Stimulated activated CD4-positive, alpha-beta T cell treated with anti-CD3 and anti-CD28 coated beads, Interleukin-1b, Interleukin-23, amount 100 ng/mL, for 1 hour (primary cell): ENCODE measurements at regions not wholly inside any gene's neighbourhood (a gene's known extent, or its start where the extent isn't known, plus 50 kb on each side); places are given as distances from the start of the nearest gene placed in this dataset.

Experiments
- DNase-seq, 2 donors: peaks; one replicate each; pipeline ENCODE4 v3.0.0-alpha.2; 2020; ENCODE audit warnings: low read depth in 2 of 2

GRCh38 chr22:27437570-27437969, 364.0 kb downstream of the MN1 start:
- no peak for DNase-seq

- DNase-seq, result no peak
Observed at GRCh38 chr22:27438271-27438980, 363.1 kb downstream of the MN1 start.

GRCh38 chr22:27439131-27439530, 362.4 kb downstream of the MN1 start:
- no peak for DNase-seq

GRCh38 chr22:27440304-27440865, 361.2 kb downstream of the MN1 start:
- DNase-seq, result no peak

GRCh38 chr22:27441706-27442475, 359.7 kb downstream of the MN1 start:
- no peak for DNase-seq

- no peak for DNase-seq
Observed at GRCh38 chr22:27443306-27443705, 358.2 kb downstream of the MN1 start.

- no peak for DNase-seq
Observed at GRCh38 chr22:27445881-27446280, 355.7 kb downstream of the MN1 start.

GRCh38 chr22:27447289-27447688, 354.3 kb downstream of the MN1 start:
- no peak for DNase-seq

GRCh38 chr22:27450448-27450847, 351.1 kb downstream of the MN1 start:
- no peak for DNase-seq

GRCh38 chr22:27452245-27452644, 349.3 kb downstream of the MN1 start:
- DNase-seq, result no peak

GRCh38 chr22:27452922-27453321, 348.6 kb downstream of the MN1 start:
- no peak for DNase-seq

- DNase-seq, result no peak
Observed at GRCh38 chr22:27453725-27454124, 347.8 kb downstream of the MN1 start.

GRCh38 chr22:27454807-27455450, 346.6 kb downstream of the MN1 start:
- DNase-seq, result no peak

- no peak for DNase-seq
Observed at GRCh38 chr22:27455526-27455925, 346.0 kb downstream of the MN1 start.

GRCh38 chr22:27456696-27457503, 344.7 kb downstream of the MN1 start:
- DNase-seq, result no peak

GRCh38 chr22:27459999-27460398, 341.6 kb downstream of the MN1 start:
- no peak for DNase-seq

GRCh38 chr22:27460591-27461347, 340.8 kb downstream of the MN1 start:
- DNase-seq, result no peak

GRCh38 chr22:27461470-27461869, 340.1 kb downstream of the MN1 start:
- DNase-seq, result no peak

GRCh38 chr22:27462190-27462589, 339.4 kb downstream of the MN1 start:
- DNase-seq, result no peak

- no peak for DNase-seq
Observed at GRCh38 chr22:27463121-27463660, 338.4 kb downstream of the MN1 start.

GRCh38 chr22:27466229-27466628, 335.3 kb downstream of the MN1 start:
- no peak for DNase-seq
